ENCODE measurements at regions not wholly inside any gene's neighbourhood (a gene's known extent, or its start where the extent isn't known, plus 50 kb on each side); places are given as distances from the start of the nearest gene placed in this dataset.
"Not testable (repeated sequence)": the region's sequence is repeated elsewhere in the genome, so short reads cannot be mapped to it uniquely, and the experiment has no call there.

DNA sequence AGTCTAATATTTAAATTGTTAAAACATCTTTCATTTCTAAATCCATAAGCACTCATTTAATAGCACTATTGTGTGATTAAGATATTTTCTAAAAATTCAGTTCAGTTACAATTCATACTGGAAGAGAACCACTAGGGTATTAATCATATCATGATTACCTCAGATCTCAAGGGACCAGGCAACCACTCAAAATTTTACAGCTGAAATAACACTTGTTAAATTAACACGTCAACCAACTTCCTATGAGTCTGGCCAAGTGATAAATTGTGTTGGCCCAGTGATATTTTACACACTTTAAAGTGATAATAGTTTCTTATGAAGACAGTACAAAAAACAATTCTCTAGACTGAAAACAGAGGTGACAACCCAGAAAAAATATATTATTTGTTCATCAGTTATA lies 869.0 kb upstream of the ADGRB3 start:
- DNase-seq (ENCODE audit: low spot score), result no peak

DNA sequence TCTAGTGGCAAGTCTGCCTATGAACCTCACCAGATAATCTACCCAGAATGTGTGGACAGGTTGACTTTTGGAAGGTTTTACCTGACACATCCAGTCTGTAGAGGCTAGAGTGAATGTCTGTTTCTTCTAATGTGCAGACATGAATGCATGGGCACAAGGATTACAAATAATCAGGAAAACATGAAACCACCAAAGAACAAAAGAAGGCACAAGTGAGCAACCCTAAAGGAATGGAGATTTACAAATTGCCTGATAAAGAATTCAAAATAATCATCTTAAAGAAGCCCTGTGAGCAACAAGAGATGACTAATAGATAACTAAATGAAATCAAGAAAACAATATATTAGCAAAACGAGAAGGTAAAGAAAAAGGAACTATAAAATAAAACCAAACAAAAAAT lies 876.1 kb upstream of the ADGRB3 start:
- no peak for DNase-seq (ENCODE audit: low spot score)

DNA sequence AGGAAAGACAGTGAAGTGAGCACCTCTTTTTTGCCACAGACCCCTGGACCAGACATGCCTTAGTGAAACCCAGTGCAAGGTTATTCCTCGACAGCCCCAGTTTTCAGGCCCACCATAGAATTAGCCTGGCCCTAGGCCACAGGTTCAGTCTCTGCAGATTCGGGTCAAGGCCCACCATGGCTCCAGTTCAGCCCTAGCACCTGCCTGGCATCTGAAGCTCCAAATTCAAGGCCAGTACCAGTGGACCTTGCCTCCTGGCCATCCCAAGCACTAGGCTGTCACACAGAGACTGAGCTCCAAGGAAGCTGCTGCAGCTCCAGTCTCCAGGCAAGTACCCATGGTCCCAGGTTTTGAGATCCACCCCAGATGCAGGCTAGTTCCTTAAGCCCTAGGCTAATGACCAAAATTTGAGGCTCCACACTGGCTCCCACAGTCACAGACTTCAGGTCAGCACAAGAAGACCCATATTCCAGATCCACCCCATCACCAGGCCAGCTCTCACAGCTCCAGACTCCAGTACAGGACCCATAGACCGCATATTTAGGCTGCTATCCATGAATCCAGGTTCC lies 877.5 kb upstream of the ADGRB3 start:
- no peak for DNase-seq (ENCODE audit: low spot score)

DNA sequence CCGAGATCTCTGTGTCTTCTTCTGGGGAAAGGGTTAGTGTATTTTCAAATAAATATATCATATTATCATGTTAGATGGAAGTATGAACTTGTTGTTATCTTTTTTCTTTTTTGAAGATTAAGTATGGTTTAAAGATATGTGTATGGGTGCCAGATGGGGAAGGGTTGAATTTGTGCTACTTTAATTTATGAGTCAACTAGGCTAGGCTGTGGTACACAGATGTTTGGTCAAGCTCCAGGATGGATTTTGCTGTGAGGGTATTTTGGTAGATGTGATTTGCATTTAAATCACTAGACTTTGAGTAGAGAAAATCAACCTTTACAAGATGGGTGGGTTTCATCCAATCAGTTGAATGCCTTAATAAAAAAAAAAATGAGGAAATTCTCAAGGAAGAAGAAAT lies 886.6 kb upstream of the ADGRB3 start:
- DNase-seq (ENCODE audit: low spot score), result no peak

DNA sequence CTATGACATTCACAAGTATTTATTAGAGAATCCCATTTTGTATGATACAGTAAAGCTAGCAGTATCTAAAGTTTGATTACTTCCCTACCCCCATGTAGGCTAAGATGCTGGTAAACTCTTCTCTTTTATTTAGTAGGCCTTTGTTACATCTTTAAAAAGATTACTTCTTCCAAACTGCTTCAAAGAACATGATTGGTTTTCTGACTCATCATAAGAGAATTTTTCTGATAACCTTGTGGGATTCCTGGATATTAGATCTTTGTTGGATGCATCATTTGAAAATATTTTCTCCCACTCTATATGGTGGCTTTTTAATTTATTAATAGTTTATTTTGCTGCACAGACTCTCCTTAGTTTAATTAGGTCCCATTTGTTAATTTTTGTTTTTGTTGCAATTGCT lies 898.3 kb upstream of the ADGRB3 start:
- no peak for DNase-seq (ENCODE audit: low spot score)

DNA sequence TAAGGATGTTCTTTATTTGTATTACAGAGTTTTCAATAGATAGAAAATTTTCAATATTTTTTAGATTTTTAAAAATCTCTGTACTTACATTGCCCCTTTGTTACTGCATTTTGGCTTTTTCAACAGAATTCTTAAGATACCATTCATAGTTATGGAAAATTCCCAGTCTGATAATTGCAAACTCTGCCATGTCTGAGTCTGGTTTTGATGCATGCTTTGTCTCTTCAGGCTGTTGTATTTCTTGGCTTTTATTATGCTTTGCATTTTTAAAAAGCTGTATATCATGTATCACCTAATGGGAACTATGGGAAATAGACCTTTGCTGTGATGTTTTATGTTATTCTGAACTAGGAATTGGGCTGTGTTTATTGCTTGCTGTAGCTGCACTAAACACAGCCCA lies 898.9 kb upstream of the ADGRB3 start:
- DNase-seq (ENCODE audit: low spot score), result no peak

DNA sequence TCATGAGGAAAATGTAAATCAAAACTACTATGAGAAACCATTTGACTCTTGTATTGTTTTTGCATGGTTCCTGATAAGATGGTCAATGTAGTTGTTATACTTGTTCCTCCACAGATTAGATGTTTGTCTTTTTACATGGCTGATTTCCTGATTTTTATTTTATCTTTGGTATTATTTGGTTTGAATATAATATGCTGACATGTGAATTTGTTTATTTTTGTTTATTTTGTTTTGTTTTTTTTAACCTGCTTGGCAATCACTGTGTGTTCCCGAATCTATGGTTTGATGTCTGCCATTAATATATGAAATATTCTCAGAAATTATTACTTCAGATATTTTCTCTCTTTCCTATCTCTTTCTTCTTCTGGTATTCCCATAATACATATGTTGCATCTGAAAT lies 899.5 kb upstream of the ADGRB3 start:
- no peak for DNase-seq (ENCODE audit: low spot score)

DNA sequence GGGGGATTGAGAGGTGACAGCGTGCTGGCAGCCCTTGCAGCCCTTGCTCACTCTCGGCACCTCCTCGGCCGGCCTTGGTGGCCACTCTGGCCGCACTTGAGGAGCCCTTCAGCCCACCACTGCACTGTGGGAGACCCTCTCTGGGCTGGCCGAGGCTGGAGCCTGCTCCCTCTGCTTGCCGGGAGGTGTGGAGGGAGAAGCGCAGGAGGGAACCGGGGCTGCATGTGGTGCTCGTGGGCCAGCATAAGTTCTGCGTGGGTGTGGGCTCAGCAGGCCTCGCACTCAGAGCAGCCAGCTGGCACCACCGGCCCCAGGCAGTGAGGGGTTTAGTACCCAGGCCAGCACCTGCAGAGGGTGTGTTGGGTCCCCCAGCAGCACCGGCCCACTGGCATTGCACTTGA lies 912.2 kb upstream of the ADGRB3 start:
- DNase-seq (ENCODE audit: low spot score), result no peak

DNA sequence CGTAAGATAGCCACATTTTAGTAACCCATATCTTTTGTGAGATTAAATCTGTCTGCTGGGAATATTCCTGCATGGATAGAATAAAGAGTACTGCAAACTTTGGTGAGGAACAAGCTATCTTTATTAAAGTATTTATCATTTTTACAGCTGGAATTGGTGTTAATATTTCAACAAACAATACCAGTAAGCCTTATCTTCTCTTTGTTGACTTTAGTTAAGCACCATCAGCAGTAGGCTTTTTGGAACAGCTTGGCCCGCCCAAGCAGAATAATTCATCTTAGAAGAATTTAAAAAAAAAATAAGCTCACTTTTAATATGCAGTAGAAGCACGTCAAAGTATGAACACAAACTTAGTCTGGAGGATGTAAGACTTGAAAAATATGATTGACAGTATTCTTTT lies 917.8 kb upstream of the ADGRB3 start:
- DNase-seq (ENCODE audit: low spot score), result no peak

DNA sequence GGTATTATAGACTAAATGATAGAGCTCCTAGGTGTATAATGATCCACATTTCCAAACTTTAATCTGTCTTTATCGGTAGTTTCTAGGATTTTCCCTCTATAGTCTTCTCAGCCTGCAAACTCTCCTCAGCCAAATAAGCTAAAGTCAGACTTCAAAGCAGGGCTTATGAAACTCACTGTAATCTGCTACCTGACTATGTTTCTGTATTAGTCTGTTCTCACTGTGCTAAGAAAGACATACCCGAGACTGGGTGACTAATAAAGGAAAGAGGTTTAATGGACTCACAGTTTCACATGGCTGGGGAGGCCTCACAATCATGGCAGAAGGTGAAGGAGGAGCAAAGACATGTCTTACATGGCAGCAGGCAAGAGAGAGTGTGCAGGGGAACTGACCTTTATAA lies 928.7 kb upstream of the ADGRB3 start:
- no peak for DNase-seq (ENCODE audit: low spot score)

DNA sequence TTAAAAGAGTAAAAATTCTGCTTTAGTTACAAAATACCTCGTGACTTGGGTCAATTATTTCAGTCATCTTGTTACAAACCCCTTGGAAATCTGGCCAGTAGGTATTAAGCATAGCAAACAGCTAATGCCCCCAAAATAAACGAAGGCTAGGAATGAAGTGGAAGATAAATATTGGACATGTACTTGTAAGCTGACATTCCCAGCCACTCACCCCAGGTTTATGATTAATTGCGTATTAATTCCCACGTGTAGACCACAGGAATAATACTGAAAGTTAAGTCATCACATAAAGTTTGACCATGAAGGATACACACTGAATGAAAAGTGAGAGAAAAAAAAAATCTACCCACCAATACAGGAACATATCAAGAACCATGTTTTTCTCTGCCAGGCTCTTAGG lies 936.5 kb upstream of the ADGRB3 start:
- no peak for DNase-seq (ENCODE audit: low spot score)

DNA sequence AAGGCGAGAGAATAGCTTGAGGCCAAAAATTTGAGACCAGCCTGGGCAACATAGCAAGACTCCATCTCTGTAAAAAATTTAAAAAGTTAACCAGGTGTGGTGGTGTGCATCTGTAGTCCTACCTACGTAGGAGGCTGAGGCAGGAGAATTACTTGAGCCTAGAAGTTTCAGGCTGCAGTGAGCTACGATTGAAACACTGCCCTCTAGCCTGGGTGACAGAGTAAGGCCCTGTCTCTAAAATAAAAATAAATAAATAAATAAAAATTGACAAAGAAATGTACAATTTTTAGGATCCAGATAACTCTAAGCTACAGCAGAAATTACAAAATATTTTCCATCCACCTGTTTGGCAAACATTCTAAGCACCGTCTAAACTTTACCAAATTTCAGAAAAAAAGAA lies 941.0 kb upstream of the ADGRB3 start:
- DNase-seq (ENCODE audit: low spot score), result no peak

DNA sequence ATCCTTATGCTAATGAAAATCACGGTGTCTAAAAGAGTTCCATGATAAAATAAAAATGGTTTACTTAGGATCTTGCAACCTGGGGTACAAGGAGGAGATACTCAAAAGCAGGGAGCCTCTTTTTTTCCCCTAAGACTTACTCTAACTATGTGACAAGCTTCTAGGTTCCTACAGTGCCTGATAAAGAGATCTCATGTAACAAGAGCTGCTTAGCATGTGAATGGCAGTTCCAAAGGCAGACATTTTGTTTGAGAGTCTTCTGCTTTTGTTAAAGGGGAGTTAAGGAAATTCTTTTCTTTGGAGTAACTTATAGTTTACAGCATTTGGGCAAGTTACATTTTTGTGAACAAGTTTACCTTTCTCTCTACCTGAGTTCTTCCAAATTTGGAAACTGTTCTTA lies 945.8 kb upstream of the ADGRB3 start:
- DNase-seq (ENCODE audit: low spot score), result no peak

DNA sequence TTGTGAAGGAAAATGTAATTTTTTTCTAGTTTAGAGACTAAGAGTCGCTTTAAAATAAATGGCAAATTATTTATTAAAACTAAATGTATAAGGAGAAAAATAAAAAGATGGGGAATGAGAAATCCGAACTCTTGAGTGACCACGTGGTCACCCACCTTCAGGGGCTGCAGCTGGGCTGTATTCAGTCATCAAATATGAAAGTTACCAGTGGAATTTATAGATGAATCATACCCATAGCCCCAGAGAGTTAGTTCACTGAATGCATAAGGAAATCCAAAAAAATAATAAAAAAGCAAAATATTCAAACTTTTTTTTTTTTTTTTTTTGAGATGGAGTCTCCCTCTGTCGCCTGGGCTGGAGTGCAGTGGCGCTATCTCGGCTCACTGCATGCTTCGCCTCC lies 947.7 kb upstream of the ADGRB3 start:
- DNase-seq (ENCODE audit: low spot score), result no peak

DNA sequence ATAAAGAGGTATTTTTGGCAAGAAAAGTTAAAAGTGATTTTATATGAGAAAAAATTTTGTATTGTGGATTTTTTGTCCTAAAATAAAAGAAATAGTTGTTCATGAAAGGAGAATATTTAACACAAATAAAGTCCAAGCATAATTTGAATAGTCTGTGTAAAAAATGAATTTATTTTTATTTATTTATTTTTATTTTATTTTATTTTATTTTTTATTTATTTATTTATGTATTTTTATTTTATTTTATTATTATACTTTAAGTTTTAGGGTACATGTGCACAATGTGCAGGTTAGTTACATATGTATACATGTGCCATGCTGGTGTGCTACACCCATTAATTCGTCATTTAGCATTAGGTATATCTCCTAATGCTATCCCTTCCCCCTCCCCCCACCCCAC lies 948.9 kb upstream of the ADGRB3 start:
- not testable (repeated sequence) for DNase-seq (ENCODE audit: low spot score)

DNA sequence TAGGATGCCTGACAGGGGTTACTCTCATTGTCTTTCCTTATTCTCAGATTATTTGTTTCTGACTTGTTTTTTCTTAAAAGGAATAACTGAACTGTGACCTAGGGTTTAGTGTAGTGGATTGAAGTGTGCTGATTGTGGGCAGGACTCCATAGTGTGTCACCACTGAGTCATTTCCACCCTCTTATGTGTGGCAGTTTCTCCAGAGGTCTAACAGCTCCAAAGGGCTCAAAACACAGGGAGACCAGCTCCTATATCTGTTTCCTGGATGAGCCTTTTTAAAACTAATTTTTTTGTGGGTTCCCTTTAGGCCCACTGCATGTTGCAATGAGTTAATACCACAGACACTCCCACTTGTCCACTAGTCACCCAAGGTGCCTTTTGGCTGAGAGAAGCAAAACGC lies 951.1 kb upstream of the ADGRB3 start:
- no peak for DNase-seq (ENCODE audit: low spot score)

DNA sequence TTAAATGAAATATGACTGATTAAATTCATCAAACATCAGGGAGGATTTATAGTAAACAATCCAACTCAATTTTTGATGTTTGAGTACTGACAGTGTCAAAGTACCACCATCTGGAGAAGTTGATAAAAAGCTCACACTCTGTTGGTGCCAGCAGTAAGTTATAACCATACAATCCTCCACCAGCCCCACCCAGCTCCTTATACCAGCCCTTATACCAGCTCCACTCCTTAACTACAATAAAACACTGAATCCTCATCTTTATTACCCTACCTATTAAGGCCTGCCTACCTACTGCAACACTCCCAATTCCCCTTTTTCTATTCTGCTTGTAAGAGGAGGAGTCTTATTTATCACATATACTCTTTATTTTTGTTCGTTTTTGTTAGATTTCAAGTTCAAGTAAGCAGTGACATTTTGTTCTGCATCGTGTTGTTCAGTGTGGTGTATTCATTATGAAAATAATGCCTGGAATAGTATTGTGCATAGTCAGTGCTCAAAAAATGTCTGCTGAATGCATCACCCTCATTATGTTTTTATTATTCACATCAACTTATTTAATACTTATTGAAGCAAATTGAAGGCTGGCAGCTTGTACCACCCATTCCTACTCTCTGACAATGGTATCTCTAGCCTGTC lies 954.7 kb upstream of the ADGRB3 start:
- DNase-seq (ENCODE audit: low spot score), result no peak

DNA sequence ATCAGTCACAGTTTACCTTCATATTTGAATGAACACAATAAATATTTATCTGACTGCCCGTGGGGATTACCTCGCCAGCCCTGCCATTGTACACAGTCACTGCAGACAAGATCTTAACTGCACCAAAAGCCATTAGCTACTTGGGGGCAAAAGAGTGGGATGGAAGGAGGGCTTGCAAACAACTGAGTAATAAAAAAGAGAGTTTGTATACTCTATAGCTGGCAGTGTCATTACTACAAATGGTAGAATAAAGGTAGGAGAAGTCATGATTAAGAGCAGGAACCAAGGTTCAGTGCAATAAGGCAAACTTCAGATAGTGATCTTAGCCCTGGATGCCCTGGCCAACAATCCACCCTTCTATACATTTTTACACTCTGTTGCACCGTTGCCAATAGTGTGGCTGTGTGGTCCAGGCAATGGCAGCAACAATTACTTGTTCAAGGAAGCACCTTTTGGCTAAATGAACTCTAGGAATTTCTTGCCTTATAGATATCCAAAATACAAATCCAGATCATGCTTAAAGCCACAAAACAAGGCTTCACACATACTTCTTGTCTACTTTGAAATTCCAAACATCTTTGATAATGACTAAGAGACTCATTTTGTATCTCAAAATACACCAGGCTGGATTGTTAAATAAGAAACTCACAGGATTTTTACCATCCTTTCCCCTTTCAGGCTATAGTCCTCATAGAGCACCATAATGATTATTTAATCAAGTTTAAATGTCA lies 955.4 kb upstream of the ADGRB3 start:
- no peak for DNase-seq (ENCODE audit: low spot score)

DNA sequence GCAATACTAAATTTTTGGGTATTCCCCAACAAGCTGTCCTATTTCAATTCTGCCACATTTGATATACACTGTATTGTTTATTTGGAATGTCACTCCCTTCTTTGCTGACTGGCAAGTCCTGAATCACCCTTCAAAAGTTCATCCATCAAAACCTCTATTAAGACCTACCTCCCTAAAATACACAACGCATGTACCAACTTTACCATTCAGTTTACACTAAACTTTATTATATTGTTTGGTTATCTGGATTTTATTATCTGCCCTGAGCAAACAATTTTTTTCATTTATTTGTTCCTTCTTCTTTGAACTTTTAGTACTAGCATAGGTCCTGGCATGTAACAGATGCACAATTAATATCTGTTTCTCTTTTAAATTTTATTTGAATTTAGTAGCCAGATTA lies 958.2 kb upstream of the ADGRB3 start:
- DNase-seq (ENCODE audit: low spot score), result no peak

DNA sequence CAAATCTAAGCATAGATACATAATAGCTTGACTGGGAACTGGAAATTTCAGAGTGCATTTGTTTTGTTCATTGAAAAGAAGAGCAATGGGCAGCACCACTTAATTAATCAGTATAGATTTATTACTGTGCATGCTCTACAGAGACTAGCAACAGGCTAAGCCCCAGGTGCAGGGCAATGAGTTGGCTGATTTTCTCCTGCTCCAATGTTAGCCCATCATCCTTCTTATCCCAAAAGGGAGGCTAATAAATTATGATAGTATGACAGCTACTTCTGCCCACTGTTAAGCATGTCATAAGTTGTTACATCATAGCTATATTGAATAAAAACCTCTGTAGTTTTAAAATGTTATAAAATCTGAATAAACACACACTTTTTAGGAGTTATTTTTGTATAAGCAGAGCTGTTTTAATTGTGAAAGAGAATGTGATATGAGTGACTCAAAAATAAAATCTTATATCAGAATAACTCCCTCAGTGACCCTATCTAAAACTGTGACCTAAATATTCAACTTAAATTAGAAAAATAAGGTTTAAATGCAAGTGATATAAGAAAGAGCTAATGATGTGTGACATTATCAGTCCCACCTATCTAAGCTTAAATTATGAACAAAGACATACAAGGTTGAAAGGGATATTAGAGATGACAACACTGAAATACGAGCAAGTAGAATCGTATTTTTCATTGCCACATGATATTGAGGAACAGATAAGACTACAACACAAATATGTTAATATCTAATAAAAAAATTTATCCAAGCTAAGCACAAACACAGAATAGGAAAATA lies 967.3 kb upstream of the ADGRB3 start:
- no peak for DNase-seq (ENCODE audit: low spot score)

DNA sequence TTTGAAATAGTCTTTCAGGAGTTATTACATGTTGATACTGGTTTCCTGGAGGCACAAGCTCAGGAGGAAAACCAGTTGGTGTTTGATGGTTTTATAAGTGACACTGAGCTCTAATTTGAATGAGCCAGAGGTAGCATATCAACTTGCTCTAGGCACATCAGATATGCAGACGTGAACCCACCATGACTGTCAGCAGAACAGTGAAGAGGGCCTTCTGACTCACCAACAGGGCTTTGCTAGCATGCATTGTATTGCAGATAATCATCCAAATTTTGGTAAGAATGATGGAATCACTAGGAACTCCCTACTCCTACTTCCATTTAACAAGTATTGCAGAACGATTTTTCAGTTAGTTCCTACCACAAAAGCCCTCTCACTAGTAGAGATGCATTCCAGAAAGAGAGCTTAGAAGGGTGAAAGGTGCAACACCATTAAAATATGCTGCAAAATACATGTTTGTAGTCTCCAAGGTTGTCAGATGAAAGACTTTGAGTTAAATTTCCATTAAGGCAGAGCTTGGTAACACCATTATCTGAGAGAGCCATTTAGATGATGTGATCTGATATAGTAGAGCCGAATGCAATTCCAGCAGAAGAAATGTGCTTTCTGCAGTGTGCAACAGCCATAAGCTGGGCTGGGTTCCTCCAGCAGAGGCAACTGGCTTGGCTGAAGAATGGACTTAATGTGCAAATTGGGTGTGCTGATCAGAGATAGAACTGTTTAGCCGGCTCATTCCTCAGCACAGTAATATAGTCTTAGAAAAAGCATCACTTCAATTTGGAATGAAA lies 968.7 kb upstream of the ADGRB3 start:
- DNase-seq (ENCODE audit: low spot score), result no peak

DNA sequence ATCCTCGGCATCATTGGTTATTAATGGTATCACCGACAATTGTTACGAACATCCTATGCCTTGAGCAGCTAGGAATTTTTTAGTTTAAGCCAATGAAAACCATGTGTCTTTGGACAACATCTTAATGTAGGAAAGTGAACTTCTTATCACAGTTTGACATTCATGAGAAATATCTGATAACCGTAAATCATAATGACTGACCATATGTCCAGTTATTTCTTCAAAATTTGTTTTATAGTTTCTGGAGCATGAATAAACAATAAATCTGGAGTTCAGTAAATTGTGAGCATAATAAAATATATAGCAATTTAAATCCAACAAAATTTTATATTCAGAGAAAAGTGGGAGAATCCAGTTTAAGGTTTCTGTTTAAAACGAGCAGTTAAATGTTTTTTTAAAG lies 970.1 kb upstream of the ADGRB3 start:
- DNase-seq (ENCODE audit: low spot score), result no peak

Measured in HuH-7 (cell line).